Neural cell (in vitro differentiated cells): ENCODE measurements at regions not wholly inside any gene's neighbourhood (a gene's known extent, or its start where the extent isn't known, plus 50 kb on each side); places are given as distances from the start of the nearest gene placed in this dataset.

Source experiments
- CTCF ChIP-seq: fragments of 450-650 bp; IDR thresholded peaks from 2 replicates; pipeline ENCODE4 v1.5.1; 2014; ENCODE audit warnings: antibody characterized with exemption, mild to moderate bottlenecking, moderate library complexity; ENCODE audit not compliant: poor library complexity, severe bottlenecking
- MXI1 ChIP-seq: fragments of 450-650 bp; conservative IDR thresholded peaks from 2 replicates; pipeline ENCODE4 v1.6.1; 2014; ENCODE audit warnings: antibody characterized with exemption, mild to moderate bottlenecking; ENCODE audit not compliant: poor library complexity, severe bottlenecking
- REST ChIP-seq: IDR thresholded peaks from 2 replicates; pipeline ENCODE4 v1.6.1; 2012; ENCODE audit warnings: borderline replicate concordance
- SMC3 ChIP-seq: fragments of 450-650 bp; conservative IDR thresholded peaks from 2 replicates; pipeline ENCODE4 v1.6.1; 2014; ENCODE audit warnings: antibody characterized with exemption, mild to moderate bottlenecking, moderate library complexity; ENCODE audit not compliant: poor library complexity

- TF ChIP-seq CTCF (no peak), SMC3 (no peak), MXI1 (no peak), REST (no peak)
Measured at GRCh38 chr2:516131-516530, 161.1 kb downstream of the TMEM18 start.
